GM23248 (cell line): ENCODE measurements at regions not wholly inside any gene's neighbourhood (a gene's known extent, or its start where the extent isn't known, plus 50 kb on each side); places are given as distances from the start of the nearest gene placed in this dataset.
"Not testable (repeated sequence)": the region's sequence is repeated elsewhere in the genome, so short reads cannot be mapped to it uniquely, and the experiment has no call there.

Experiments used
- DNase-seq: peaks from one replicate; pipeline ENCODE4 v3.0.0-alpha.2; 2015
- H2AFZ ChIP-seq: fragments of 200-600 bp; sonication (generic); 2 replicates; pipeline ENCODE4 v1.6.1; 2016; ENCODE audit warnings: antibody characterized with exemption
- H3F3A ChIP-seq: fragments of 200-600 bp; sonication (generic); 2 replicates; pipeline ENCODE4 v1.6.1; 2016; ENCODE audit warnings: mild to moderate bottlenecking, antibody characterized with exemption, mixed run types; ENCODE audit not compliant: insufficient read depth
- H3K27ac ChIP-seq: fragments of 200-600 bp; sonication (generic); 2 replicates; pipeline ENCODE4 v1.5.1; 2016; ENCODE audit warnings: mild to moderate bottlenecking
- H3K27me3 ChIP-seq: fragments of 200-600 bp; sonication (generic); replicated peaks from 2 replicates; pipeline ENCODE4 v1.6.1; 2016; ENCODE audit warnings: mild to moderate bottlenecking; ENCODE audit not compliant: insufficient read depth
- H3K36me3 ChIP-seq: fragments of 200-600 bp; sonication (generic); 2 replicates; pipeline ENCODE4 v1.6.1; 2016; ENCODE audit warnings: low read depth, mild to moderate bottlenecking
- H3K4me1 ChIP-seq: fragments of 200-600 bp; sonication (generic); 2 replicates; pipeline ENCODE4 v1.6.1; 2016; ENCODE audit warnings: mild to moderate bottlenecking; ENCODE audit not compliant: insufficient read depth
- H3K4me2 ChIP-seq: fragments of 200-600 bp; sonication (generic); one replicate; pipeline ENCODE4 v1.6.1; 2016; ENCODE audit warnings: mild to moderate bottlenecking; ENCODE audit not compliant: unreplicated experiment
- H3K4me3 ChIP-seq: fragments of 200-600 bp; sonication (generic); 2 replicates; pipeline ENCODE4 v1.5.1; 2016; ENCODE audit warnings: mild to moderate bottlenecking
- H3K79me2 ChIP-seq: fragments of 200-600 bp; sonication (generic); 2 replicates; pipeline ENCODE4 v1.6.1; 2016; ENCODE audit warnings: mild to moderate bottlenecking; ENCODE audit not compliant: insufficient read depth
- H3K9ac ChIP-seq: fragments of 200-600 bp; sonication (generic); 2 replicates; pipeline ENCODE4 v1.6.1; 2016; ENCODE audit warnings: mild to moderate bottlenecking
- H3K9me2 ChIP-seq: fragments of 200-600 bp; sonication (generic); 2 replicates; pipeline ENCODE4 v1.6.1; 2016; ENCODE audit warnings: mixed run types, mild to moderate bottlenecking, moderate library complexity; ENCODE audit not compliant: insufficient read depth
- H3K9me3 ChIP-seq: fragments of 200-600 bp; sonication (generic); one replicate; pipeline ENCODE4 v1.6.1; 2017; ENCODE audit warnings: low read depth
- H4K20me1 ChIP-seq: fragments of 200-600 bp; sonication (generic); 2 replicates; pipeline ENCODE4 v1.6.0; 2016; ENCODE audit not compliant: insufficient read depth
- WGBS, 2 experiments: methylation state at CpG; one replicate each; pipeline ENCODE4 v1.1.6; 2015 to 2017; ENCODE audit warnings: low lambda C conversion rate in 2 of 2, low coverage in 1 of 2; ENCODE audit errors: missing lambda C conversion rate in 2 of 2; 5-methylcytosine and 5-hydroxymethylcytosine counted together
- in situ Hi-C: fragments of 300-500 bp; cut with MboI; formaldehyde crosslinking; loops from 2 replicates; pipeline ENCODE4 v1.15.0; 2020

GRCh38 chr22:12279512-12280474 lies 3248.2 kb upstream of the OR11H1 start:
- H3K9me3 ChIP-seq, H3K9me2 ChIP-seq, H3K9ac ChIP-seq, H3K79me2 ChIP-seq, H2AFZ ChIP-seq, DNase-seq, H3K27me3 ChIP-seq, H4K20me1 ChIP-seq, H3K4me3 ChIP-seq, H3F3A ChIP-seq, in situ Hi-C loops, H3K4me2 ChIP-seq, H3K27ac ChIP-seq, H3K36me3 ChIP-seq, H3K4me1 ChIP-seq: not testable (repeated sequence)
- WGBS, 2 experiments: 34 to 51% methylated on average over 16 to 26 of the region's 26 CpGs

DNA sequence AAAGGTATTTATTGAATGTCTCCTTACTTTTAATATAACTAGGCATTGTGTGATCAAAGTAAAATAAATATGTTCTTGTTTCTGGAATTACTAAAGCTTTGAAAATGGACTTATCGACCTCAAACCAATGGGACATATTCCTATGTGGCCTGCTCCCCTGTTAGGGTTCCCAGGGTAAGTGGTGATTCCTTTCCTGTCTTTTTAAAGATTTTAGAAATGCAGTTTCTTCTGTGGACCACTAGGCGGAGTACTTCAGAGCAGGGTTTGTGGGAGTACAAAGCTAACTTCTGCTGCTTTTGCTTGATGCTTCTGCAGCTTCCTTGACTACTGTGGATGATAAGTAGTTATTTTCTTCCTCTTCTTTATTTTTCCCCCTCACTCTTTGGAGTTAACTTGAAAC lies 3243.3 kb upstream of the OR11H1 start:
- H3K4me3 ChIP-seq, H3K36me3 ChIP-seq, H3K27ac ChIP-seq, in situ Hi-C loops, H3K4me1 ChIP-seq, H2AFZ ChIP-seq, H3K9me2 ChIP-seq, H3K9me3 ChIP-seq, H3K27me3 ChIP-seq, H3K4me2 ChIP-seq, H3K79me2 ChIP-seq, H3K9ac ChIP-seq, H3F3A ChIP-seq, H4K20me1 ChIP-seq: not testable (repeated sequence)
- DNase-seq: peak; percentile 0
- 0 to 4% methylated on average over 2 of the region's 2 CpGs for WGBS, 2 experiments

GRCh38 chr22:12297351-12297750 lies 3230.6 kb upstream of the OR11H1 start:
- H3K27ac ChIP-seq, in situ Hi-C loops, H3K9ac ChIP-seq, H3K9me3 ChIP-seq, H3K27me3 ChIP-seq, H3K9me2 ChIP-seq, H3K36me3 ChIP-seq, DNase-seq, H4K20me1 ChIP-seq, H2AFZ ChIP-seq, H3K79me2 ChIP-seq, H3F3A ChIP-seq, H3K4me1 ChIP-seq, H3K4me3 ChIP-seq, H3K4me2 ChIP-seq: not testable (repeated sequence)
- 26 to 54% methylated on average over 12 to 13 of the region's 13 CpGs for WGBS, 2 experiments
